ENCODE measurements at regions not wholly inside any gene's neighbourhood (a gene's known extent, or its start where the extent isn't known, plus 50 kb on each side); places are given as distances from the start of the nearest gene placed in this dataset.

GRCh38 chr1:115210302-115210711 lies 121.0 kb upstream of the TSPAN2 start:
- H3K27ac ChIP-seq (ENCODE audit: extremely low read depth, low read depth, low read length): no peak overlapping the region
- no peaks in the 10 kb centered on the region for H3K9me3 ChIP-seq (ENCODE audit: control insufficient read depth, insufficient read depth, low read depth, low read length)
- H3K4me3 ChIP-seq (ENCODE audit: low read depth, low read length): no peak overlapping the region
- H3K4me1 ChIP-seq (ENCODE audit: control insufficient read depth, insufficient read depth, low read length): no peaks in the 10 kb centered on the region
- ChIA-PET POLR2A (interaction anchor here (1.3 kb wide), 1 partner anchor 29 kb away, joined by 3 read pairs; no protein-coding TSS in a partner anchor), CTCF (interaction anchor here (0.6 kb wide), 1 partner anchor 252 kb away, joined by 3 read pairs; no protein-coding TSS in a partner anchor)
- H3K36me3 ChIP-seq (ENCODE audit: control insufficient read depth in 2 of 2, insufficient read depth in 1 of 2, low read length in 2 of 2): no peaks in the 10 kb centered on the region
- TF ChIP-seq REPIN1 (tag by site-specific recombination; IDR thresholded peaks at IDR 0.05; ENCODE audit: low read depth) (no peak), KLF9 (tag by site-specific recombination; IDR thresholded peaks at IDR 0.05; ENCODE audit: low read depth) (no peak), ZNF596 (tag by site-specific recombination; IDR thresholded peaks at IDR 0.05) (no peak), ZSCAN16 (tag by site-specific recombination; IDR thresholded peaks at IDR 0.05) (no peak), SP3 (tag by site-specific recombination; IDR thresholded peaks at IDR 0.05) (no peak), ZNF837 (tag by site-specific recombination; IDR thresholded peaks at IDR 0.05) (no peak), KLF16 (tag by site-specific recombination; IDR thresholded peaks at IDR 0.05) (no peak), ZNF398 (tag by site-specific recombination; IDR thresholded peaks at IDR 0.05) (no peak), ZNF830 (tag by site-specific recombination; IDR thresholded peaks at IDR 0.05; ENCODE audit: low read depth) (no peak), HOXA7 (CRISPR knock-in tag; IDR thresholded peaks at IDR 0.05; ENCODE audit: borderline replicate concordance) (no peak), ZBTB7A (tag by site-specific recombination; IDR thresholded peaks at IDR 0.05; ENCODE audit: low read depth) (no peak), ZNF23 (tag by site-specific recombination; IDR thresholded peaks at IDR 0.05; ENCODE audit: borderline replicate concordance) (no peak), ZNF274 (IDR thresholded peaks at IDR 0.05; ENCODE audit: low read length) (no peak), ZNF274 (tag by site-specific recombination; IDR thresholded peaks at IDR 0.05; ENCODE audit: borderline replicate concordance) (no peak), ZNF639 (tag by site-specific recombination; IDR thresholded peaks at IDR 0.05) (no peak), ZNF146 (tag by site-specific recombination; IDR thresholded peaks at IDR 0.05) (no peak), ZNF48 (tag by site-specific recombination; IDR thresholded peaks at IDR 0.05) (no peak), ZBTB17 (tag by site-specific recombination; IDR thresholded peaks at IDR 0.05) (no peak), EGR2 (tag by site-specific recombination; IDR thresholded peaks at IDR 0.05; ENCODE audit: low read depth) (no peak), ZNF292 (tag by site-specific recombination; IDR thresholded peaks at IDR 0.05; ENCODE audit: borderline replicate concordance, low read depth) (no peak), ZNF560 (tag by site-specific recombination; IDR thresholded peaks at IDR 0.05; ENCODE audit: borderline replicate concordance) (no peak)

GRCh38 chr1:115204513-115204912 lies 115.2 kb upstream of the TSPAN2 start:
- H3K9me3 ChIP-seq (ENCODE audit: control insufficient read depth, insufficient read depth, low read depth, low read length): no peaks in the 10 kb centered on the region
- H3K4me3 ChIP-seq (ENCODE audit: low read depth, low read length): no peak overlapping the region
- TF ChIP-seq ZIC2 (tag by site-specific recombination; IDR thresholded peaks at IDR 0.05): no peak
- no peak for TF ChIP-seq GFI1B (tag by site-specific recombination; IDR thresholded peaks at IDR 0.05)
- no peak for TF ChIP-seq ZNF548 (tag by site-specific recombination; IDR thresholded peaks at IDR 0.05)
- TF ChIP-seq, protein P1, sequence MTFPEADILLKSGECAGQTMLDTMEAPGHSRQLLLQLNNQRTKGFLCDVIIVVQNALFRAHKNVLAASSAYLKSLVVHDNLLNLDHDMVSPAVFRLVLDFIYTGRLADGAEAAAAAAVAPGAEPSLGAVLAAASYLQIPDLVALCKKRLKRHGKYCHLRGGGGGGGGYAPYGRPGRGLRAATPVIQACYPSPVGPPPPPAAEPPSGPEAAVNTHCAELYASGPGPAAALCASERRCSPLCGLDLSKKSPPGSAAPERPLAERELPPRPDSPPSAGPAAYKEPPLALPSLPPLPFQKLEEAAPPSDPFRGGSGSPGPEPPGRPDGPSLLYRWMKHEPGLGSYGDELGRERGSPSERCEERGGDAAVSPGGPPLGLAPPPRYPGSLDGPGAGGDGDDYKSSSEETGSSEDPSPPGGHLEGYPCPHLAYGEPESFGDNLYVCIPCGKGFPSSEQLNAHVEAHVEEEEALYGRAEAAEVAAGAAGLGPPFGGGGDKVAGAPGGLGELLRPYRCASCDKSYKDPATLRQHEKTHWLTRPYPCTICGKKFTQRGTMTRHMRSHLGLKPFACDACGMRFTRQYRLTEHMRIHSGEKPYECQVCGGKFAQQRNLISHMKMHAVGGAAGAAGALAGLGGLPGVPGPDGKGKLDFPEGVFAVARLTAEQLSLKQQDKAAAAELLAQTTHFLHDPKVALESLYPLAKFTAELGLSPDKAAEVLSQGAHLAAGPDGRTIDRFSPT (tag by site-specific recombination; IDR thresholded peaks at IDR 0.05): no peak
- TF ChIP-seq, protein P2, sequence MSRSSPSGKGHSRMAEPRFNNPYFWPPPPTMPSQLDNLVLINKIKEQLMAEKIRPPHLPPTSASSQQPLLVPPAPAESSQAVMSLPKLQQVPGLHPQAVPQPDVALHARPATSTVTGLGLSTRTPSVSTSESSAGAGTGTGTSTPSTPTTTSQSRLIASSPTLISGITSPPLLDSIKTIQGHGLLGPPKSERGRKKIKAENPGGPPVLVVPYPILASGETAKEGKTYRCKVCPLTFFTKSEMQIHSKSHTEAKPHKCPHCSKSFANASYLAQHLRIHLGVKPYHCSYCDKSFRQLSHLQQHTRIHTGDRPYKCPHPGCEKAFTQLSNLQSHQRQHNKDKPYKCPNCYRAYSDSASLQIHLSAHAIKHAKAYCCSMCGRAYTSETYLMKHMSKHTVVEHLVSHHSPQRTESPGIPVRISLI (tag by site-specific recombination; IDR thresholded peaks at IDR 0.05): no peak
- TF ChIP-seq ZNF140 (tag by site-specific recombination; IDR thresholded peaks at IDR 0.05): no peak
- ChIA-PET POLR2A (no interaction called here), CTCF (no interaction called here)
- H3K36me3 ChIP-seq (ENCODE audit: control insufficient read depth in 2 of 2, insufficient read depth in 1 of 2, low read length in 2 of 2): no peaks in the 10 kb centered on the region
- no peak overlapping the region for H3K27ac ChIP-seq (ENCODE audit: extremely low read depth, low read depth, low read length)
- no peaks in the 10 kb centered on the region for H3K4me1 ChIP-seq (ENCODE audit: control insufficient read depth, insufficient read depth, low read length)
